NCI-H226 (cell line): ENCODE measurements at regions not wholly inside any gene's neighbourhood (a gene's known extent, or its start where the extent isn't known, plus 50 kb on each side); places are given as distances from the start of the nearest gene placed in this dataset.

Experiments used
- DNase-seq: peaks from one replicate; pipeline ENCODE4 v3.0.0-alpha.2; 2015

DNA sequence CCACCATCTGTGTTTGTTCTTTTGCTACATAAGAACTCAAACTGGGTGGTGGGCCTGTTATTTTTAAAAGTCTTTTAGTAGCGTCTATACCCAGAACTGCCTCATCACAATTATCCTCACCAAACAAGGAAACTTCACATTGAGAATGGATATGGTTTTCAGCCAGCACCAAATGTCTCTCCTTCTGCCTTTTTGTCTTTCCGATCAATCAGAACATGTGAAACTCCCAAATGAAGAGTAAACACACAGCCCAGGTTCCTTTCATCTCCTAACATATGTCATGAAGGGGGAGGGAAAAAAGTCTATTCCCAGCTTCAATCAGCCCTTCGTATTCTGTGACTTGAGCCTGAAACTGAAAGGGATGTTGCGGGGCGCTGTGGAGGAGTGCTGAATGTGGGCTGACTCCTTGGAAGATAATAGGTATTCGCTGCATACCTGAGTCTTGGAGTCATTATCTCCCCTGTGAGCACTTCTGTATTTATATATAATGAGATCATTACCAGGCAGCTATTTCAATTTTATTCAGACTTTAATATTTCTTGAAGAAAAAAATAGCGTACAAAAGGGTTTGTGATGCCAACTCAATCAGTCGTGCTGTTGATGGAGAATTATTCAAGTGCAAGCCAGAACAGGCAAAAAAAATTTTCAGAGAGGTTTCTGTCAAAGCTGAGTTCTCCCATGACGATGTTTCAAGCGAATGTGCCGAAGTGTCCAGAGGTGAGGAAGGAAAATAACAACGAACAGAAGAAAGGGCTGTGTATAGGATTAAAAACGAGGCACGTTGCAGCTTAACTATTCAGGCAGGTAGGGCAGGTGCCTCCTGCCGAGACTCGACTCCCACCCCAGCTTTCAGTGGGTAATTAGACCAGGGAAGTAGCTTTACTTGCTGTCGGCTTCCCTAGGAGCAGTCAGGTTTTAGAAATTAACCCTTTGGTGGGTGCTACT is 163.9 kb upstream of the NOCT start:
- peak; percentile 74 for DNase-seq

GRCh38 chr4:138845664-138846063 is 169.9 kb upstream of the NOCT start:
- DNase-seq = no peak

DNA sequence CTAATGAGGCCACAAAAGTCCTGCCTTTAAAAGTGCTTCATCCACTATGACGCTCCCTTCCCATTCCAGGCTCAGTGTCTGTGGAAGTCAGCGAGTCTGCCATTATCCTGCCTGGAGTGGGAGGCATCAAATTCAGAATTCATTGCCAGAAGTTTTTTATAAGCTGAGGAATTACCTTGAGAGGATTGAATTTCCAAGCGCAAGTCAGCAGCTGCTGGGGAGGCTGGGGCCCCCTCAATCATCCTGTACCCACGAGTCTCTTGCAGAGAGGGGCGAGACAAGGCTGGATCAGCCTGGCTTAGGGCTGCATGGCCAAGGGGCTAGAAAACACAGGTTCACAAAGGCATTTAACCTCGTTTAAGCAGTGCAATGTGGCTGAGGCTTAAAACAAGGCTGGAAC is 170.5 kb upstream of the NOCT start:
- DNase-seq = no peak

GRCh38 chr4:138843616-138844015 is 172.0 kb upstream of the NOCT start:
- DNase-seq = no peak

DNA sequence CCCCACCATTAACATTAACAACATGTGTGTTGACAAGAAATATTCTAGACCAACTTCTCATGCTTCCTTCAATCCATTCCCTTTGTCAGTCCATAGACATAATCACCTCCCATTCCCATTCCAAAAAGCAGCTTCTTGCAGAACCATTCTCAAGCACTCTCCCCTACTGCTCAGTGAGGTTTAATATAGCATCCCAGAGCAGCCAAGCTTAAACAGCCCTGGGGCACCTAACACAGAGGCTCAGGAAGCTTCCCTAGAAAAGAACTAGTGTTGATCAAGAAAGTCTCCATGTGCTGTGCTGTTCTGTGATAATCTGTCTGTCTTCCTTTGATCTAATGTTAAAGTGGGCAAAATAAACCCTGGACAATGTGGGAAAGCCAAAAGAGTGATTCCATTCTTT is 174.2 kb upstream of the NOCT start:
- no peak for DNase-seq

GRCh38 chr4:138838251-138838650 is 177.3 kb upstream of the NOCT start:
- no peak for DNase-seq

- no peak for DNase-seq
These were observed 179.6 kb upstream of the NOCT start for GRCh38 chr4:138835832-138836533.

- DNase-seq = no peak
These were observed 181.6 kb upstream of the NOCT start for GRCh38 chr4:138833974-138834373.

- no peak for DNase-seq
These were observed 183.0 kb upstream of the NOCT start for GRCh38 chr4:138832563-138832962.

DNA sequence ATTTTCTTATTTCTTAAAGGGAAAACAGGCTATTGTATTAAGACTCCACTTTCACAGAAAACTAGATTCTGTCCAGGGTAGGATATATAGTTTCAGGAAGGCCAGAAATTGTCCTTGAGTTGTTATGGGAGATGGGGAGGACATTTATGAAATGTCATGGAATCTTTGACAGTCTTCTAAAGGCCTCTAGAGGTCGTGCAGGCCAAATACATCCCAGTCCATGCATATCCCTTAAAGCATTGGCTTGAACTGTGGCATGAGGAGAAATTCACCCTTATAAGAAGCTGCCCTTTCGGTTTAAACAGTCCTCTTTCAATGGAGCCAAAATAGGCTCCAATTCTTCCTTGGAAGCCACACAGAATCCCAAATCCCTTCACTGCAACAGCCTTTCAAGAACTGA is 183.6 kb upstream of the NOCT start:
- DNase-seq = no peak

- DNase-seq = no peak
These were observed 186.7 kb upstream of the NOCT start for GRCh38 chr4:138828926-138829325.

DNA sequence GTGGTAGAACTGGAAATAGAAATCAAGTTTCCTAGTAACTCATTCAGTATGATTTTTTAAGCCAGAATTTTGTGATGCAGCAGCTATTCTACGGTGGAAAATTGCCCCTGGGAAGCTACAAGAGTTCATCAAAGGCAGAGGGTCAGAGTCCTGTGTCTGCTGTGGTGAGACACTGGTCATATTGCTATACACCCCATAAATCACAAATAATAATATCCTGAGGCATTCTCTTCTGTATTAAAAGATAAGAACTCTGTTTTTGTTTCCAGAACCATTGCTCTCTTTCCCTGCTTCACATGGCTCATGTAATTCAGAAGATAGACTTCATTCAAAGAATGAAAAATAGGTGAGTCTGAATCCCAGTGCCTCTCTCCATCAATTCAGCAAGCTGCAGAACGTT is 188.8 kb upstream of the NOCT start:
- no peak for DNase-seq

- no peak for DNase-seq
These were observed 189.3 kb upstream of the NOCT start for GRCh38 chr4:138826322-138826721.

GRCh38 chr4:138821331-138821730 is 194.2 kb upstream of the NOCT start:
- DNase-seq = no peak

- no peak for DNase-seq
These were observed 198.7 kb upstream of the NOCT start for GRCh38 chr4:138816875-138817274.

DNA sequence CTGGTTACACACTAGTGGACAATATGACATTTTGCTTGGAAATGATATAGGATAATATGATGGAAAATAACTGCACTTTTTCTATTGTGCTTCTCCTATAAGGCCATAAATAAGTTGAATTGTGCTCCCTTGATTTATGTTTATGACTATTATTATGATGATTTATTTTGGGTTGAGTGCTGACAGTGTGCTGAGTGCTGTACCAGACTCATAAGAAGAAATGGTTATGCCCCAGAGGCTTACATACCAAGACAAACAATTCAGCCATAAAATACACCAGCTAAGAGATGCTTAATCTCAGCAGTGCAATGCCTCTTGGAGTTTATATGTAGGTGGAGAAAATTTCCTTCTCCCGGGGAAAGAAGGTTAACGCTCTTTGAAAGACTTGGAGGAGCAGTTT is 199.8 kb upstream of the NOCT start:
- DNase-seq = no peak

GRCh38 chr4:138805736-138806135 is 209.8 kb upstream of the NOCT start:
- DNase-seq = no peak

- DNase-seq = peak; percentile 63
These were observed 210.9 kb upstream of the NOCT start for GRCh38 chr4:138804711-138805110.

GRCh38 chr4:138803051-138803450 is 212.5 kb upstream of the NOCT start:
- DNase-seq = no peak

DNA sequence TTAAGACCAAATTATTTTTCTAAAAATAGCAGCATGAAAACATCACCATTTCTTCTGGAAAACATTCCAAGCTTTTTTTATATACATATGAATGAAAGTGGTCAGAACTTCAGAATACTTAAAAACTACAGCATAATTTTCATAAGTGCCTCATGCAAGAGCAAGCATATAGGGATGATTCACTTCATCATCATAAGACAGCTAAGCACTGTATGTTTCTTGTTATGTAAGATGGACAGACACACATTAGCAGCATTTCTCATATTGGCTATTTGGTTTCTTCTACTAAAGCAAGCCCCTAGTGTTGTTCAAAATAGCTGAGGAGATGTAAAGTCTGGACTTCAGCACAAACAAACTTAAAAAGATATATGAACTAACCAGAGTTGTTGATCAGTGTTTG is 213.1 kb upstream of the NOCT start:
- no peak for DNase-seq

- DNase-seq = no peak
These were observed 215.2 kb upstream of the NOCT start for GRCh38 chr4:138800421-138800820.

DNA sequence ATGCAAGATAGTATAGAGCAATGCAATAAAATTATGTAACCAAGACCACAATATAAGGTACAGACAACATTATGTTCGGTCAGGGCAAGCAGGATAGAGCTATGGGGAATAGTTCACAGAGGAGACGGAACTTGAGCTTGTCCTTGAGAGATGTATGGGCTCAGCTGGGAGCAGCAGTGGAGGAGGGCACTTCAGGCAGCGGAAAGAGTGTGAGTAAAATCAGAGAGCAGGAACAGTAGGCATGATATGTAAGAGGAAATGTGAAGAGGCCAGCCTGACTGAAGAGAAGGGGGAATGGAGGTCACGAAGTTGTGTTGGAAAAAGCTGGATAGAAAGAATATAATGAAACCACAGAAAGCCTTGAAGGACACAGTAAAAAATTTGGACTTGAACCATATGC is 217.2 kb upstream of the NOCT start:
- DNase-seq = no peak

- DNase-seq = no peak
These were observed 217.9 kb upstream of the NOCT start for GRCh38 chr4:138797646-138798045.

DNA sequence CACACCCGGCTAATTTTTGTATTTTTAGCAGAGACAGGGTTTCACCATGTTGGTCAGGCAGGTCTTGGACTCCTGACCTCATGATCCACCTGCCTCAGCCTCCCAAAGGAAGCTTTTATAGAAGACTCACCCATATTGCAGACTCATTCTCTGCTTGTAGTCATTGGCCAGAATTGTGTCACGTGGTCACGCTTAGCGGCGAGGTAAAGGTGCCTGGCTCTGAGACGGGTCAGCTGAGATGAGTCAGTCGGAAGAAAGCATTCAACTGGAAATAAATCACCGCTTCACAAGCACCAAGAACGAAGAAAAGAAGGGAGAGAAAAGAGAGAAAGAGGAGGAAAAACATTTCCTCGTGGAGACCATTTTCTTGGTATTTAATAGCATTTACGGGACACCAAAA is 218.8 kb upstream of the NOCT start:
- no peak for DNase-seq
